GM18511 (cell line): ENCODE measurements at regions not wholly inside any gene's neighbourhood (a gene's known extent, or its start where the extent isn't known, plus 50 kb on each side); places are given as distances from the start of the nearest gene placed in this dataset.

Source experiments
- ATAC-seq: cut with Tn5 transposase; IDR thresholded peaks from one replicate; pipeline ENCODE4 v1.9.1; 2021; ENCODE audit warnings: mild to moderate bottlenecking, moderate library complexity; ENCODE audit not compliant: unreplicated experiment

- no peak for ATAC-seq
Observed at GRCh38 chr12:108066583-108067577, 62.2 kb upstream of the WSCD2 start.

GRCh38 chr12:108069651-108070165, 59.4 kb upstream of the WSCD2 start:
- no peak for ATAC-seq

- no peak for ATAC-seq
Observed at GRCh38 chr12:108075561-108075960, 53.5 kb upstream of the WSCD2 start.

GRCh38 chr12:108076556-108076955, 52.5 kb upstream of the WSCD2 start:
- ATAC-seq = no peak

GRCh38 chr12:108078428-108078827, 50.7 kb upstream of the WSCD2 start:
- no peak for ATAC-seq
